SKM-1 (cell line): ENCODE measurements at regions not wholly inside any gene's neighbourhood (a gene's known extent, or its start where the extent isn't known, plus 50 kb on each side); places are given as distances from the start of the nearest gene placed in this dataset.
"Not testable (repeated sequence)": the region's sequence is repeated elsewhere in the genome, so short reads cannot be mapped to it uniquely, and the experiment has no call there.

Source experiments
- DNase-seq: peaks from one replicate; lab custom pipeline; 2025; ENCODE audit not compliant: unreplicated experiment; lab: John Stamatoyannopoulos, UW

DNA sequence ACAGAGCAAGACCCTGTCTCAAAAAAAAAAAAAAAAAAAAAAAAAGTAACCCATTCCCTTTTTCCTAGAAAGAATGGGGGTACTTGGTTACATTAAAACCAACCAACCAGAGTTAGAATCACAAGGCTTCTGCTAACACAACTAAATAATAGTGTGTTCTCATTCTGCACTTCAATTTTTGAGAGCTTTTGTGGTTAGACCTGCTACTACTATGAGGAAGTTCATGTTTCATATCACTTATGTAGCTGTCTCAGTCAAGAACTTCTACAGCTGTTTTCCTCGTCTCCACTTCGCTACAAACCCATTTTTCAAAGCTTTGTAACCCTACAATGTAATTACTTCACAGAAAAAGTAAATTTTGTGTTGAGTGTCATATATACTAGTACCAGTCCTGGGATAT, 58.3 kb downstream of the PDHA2 start:
- no peak for DNase-seq

DNA sequence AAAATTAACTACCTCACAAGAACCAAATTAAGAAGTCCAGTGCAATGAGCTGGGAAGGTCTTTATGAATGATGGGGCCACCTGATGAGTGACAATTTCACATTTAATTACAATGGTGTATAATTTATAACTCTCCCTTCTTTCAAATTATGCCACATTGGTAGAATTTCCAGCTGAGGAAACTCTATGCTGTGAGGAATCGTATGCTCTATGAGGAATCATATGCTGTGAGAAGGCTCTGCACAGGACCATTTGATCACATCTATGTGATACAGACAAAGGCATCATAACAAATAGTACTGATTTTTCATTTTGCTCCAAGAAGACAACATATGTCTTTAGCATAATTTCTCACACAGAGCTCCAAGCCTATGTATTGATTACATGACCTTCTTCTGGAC, 69.3 kb downstream of the PDHA2 start:
- DNase-seq, result no peak

GRCh38 chr4:95910749-95911148, 70.9 kb downstream of the PDHA2 start:
- no peak for DNase-seq

GRCh38 chr4:95921470-95921869, 81.6 kb downstream of the PDHA2 start:
- DNase-seq, result no peak

GRCh38 chr4:95929448-95930064, 89.7 kb downstream of the PDHA2 start:
- DNase-seq, result no peak

- DNase-seq, result no peak
These were observed 99.2 kb downstream of the PDHA2 start for GRCh38 chr4:95939141-95939540.

DNA sequence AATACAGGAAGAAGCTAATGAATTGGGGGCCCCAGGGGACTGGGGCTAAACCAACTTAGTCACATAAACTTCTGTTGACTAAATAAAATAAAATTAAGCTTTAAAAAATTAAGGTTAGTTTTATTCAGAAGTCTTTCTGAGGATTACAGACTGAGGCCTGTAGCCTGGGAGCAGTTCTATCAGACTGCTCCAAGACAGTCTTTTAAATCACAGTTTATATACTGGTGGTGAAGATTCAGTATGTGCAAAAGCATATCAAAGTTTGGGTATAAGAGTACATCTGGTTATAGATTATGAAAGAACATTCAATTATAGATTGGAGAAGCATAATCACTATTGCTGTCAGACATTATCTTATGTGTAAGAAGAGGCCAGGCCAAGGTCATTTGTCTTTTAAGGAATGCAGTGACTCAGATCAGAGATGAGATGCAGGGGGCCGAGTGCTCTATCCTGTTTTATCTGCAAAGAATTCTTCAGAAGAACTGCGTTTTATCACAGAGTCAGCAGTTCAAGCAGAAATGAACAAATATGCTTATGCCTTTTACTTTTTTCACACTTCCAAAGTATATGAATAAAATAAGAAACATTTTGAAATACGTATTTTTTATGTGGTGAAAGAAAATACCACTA, 109.4 kb downstream of the PDHA2 start:
- DNase-seq, result no peak

GRCh38 chr4:95949808-95950207, 109.9 kb downstream of the PDHA2 start:
- DNase-seq, result no peak

DNA sequence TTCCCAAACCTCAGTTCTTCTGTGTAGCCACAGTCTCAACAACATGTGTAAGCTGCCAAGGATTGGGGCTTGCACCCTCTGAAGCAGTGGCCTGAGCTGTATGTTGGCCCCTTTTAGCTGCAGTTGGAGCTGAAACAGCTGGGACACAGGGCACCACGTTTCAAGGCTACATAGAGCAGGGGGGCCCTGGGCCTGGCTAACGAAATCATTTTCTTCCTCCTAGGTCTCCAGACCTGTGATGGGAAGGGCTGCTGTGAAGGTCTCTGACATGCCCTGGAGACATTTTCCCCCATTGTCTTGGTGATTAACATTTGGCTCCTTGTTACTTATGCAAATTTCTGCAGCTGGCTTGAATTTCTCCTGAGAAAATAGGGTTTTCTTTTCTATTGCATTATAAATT, 112.6 kb downstream of the PDHA2 start:
- not testable (repeated sequence) for DNase-seq

- DNase-seq, result no peak
These were observed 116.2 kb downstream of the PDHA2 start for GRCh38 chr4:95956094-95956493.

GRCh38 chr4:95957054-95957453, 117.2 kb downstream of the PDHA2 start:
- no peak for DNase-seq

GRCh38 chr4:95957759-95958158, 117.9 kb downstream of the PDHA2 start:
- DNase-seq, result no peak

- DNase-seq, result no peak
These were observed 119.3 kb downstream of the PDHA2 start for GRCh38 chr4:95959182-95959581.

DNA sequence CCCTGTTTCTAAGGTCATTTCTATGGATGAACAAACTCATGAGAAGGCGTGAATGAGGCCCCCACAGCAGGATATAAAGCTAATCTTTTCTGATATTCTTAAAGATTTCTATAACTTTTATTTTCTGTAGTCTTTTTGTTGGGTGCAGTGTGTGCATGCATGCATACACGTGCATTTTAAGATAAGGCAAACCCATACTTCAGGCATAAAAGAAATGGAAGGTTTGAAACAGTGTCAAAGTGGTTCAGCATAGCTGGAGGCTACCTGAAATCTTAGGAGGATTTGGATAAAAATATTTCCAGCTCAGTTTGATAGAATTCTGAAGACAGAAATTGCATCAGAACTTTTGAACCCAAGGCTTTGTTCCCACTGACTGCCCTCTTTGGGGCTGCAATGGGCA, 119.7 kb downstream of the PDHA2 start:
- DNase-seq, result no peak

DNA sequence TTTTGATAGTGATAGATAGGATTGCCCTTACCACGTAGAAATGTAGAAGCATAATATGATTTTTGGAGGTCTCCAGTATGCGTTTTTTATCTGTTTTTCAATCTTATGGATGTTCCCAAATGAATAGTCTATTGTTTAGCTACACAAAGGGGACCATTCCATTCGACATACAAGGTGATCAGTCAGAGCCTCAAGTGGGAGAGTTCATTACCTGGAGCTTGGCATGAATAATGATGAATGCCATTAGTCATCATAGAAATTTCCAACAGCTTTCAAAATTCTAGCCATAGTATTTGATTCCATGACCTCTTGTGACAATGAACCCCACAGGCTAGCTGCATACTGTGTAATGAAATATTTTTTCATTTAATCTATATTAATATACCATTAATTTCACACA, 123.6 kb downstream of the PDHA2 start:
- DNase-seq, result no peak

- no peak for DNase-seq
These were observed 140.3 kb downstream of the PDHA2 start for GRCh38 chr4:95979961-95980876.

DNA sequence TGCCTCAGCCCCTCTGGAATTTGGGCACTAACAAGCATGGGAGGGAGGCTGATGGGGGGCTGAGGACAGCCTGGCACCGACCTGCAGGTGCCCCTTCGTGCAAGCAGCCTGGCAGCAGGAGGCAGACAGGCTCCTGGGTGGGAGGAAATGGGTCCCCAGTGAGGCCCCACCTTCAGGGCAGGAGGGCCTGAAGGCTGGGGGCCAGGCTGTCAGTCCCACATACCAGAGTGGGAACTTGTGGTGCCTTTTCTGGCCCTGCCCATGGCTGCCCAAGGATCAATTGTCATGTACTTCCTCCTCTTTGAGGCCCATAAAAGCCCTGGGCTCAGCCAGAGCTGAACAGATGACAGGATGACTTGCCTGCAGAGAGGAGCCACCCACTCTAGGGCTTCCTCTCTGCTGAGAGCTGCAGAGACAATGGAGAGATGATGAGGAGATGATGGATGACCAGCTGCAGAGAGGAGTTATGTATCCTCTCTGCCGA, 141.0 kb downstream of the PDHA2 start:
- no peak for DNase-seq

GRCh38 chr4:95981591-95981990, 141.7 kb downstream of the PDHA2 start:
- DNase-seq, result no peak

DNA sequence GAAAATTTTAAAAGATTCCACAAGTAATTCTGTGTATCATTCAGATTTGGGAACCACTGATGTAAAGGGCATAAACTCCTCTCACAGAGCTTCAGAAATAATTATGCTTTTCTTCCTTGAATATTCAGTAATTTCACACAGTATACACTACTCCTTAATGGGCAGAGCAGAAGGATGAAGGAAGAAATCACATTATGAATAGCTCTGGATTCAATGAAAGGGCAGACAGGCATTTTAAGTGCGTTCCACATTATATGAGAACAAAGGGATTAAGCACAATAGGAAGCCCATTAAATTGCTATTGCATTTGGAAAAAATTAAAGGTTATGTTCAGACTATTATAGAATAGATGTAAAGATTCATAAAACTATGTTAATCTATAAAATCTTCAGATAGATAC, 142.6 kb downstream of the PDHA2 start:
- DNase-seq, result no peak

DNA sequence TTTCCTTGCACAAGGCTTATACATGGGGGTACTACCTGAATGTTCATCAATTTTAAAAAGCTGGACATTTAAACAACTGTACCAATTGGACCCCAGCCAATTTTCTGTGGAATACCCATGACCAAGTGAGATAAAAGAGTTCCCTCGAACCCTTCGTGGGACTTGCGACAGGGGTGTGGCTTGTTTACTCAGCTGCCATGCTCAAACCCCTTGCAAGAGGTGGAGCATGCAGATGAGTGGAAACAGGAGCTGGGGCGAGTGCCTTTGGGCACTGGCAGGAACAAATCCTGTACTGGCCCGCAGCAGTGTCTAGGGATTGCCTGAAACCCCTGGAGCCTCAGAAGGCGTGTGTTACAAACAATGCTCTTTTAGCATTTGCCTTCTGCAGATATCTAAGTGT, 144.2 kb downstream of the PDHA2 start:
- no peak for DNase-seq

DNA sequence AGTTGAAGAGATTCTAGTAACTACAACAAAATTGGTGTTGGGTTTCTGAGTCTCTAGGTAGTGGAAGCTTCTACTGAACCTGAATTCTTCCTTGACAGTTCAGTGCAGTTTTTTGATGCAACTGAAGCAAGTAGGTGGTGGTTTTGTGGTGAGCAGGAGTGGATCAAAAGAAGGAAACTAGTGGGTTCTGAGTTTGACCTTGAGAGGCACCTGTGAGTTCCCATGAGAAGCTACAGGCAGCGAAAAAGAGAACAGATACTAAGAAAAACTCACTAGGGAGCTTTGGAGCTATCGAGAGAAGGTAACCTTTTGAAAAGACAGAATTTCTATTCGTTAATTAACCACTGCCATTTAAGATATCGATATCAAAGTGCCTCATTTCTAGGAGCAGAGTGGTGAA, 145.2 kb downstream of the PDHA2 start:
- no peak for DNase-seq
